CD4-positive, alpha-beta T cell treated with Interleukin-10 for 1 hour (primary cell): ENCODE measurements at regions not wholly inside any gene's neighbourhood (a gene's known extent, or its start where the extent isn't known, plus 50 kb on each side); places are given as distances from the start of the nearest gene placed in this dataset.
"Not testable (repeated sequence)": the region's sequence is repeated elsewhere in the genome, so short reads cannot be mapped to it uniquely, and the experiment has no call there.

Experiments
- DNase-seq: peaks from one replicate; pipeline ENCODE4 v3.0.0-alpha.2; 2020

DNA sequence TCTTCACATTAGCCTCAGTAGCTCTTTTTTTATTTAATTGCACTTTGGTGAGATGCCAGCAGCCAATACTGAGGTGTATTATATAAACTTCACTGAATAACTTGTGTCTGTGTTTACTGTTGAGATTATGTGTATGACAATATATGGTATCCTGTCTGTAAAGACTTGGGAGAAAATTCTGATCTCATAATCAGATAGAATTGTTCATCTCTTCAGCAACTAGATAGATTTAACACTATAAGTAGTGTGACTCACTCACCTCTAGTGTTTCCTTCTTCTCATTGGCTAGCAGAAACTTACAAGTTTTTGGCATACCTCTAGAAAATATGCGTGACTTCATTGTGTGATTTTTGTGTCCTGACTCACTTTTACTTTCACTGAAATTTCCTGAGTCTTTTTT lies 67.6 kb upstream of the TGFBR2 start:
- no peak for DNase-seq

DNA sequence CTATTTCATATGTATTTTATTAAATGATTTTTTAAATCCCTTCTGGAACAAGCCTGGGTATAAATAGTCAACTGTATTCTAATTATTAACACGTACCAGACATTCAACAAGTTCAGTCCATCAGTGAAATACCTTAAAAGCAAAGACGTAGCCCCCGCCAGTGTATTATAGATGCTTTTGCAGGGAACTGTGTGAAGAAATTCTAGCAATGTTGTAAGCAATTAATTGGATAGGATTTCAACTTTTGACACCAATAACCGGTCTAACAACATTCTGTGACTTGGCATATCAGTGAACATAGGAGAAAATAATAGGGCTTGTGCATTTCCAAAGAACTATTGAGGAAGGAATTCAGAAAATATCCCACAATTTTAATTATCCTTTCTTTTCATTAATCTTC lies 67.2 kb upstream of the TGFBR2 start:
- no peak for DNase-seq

DNA sequence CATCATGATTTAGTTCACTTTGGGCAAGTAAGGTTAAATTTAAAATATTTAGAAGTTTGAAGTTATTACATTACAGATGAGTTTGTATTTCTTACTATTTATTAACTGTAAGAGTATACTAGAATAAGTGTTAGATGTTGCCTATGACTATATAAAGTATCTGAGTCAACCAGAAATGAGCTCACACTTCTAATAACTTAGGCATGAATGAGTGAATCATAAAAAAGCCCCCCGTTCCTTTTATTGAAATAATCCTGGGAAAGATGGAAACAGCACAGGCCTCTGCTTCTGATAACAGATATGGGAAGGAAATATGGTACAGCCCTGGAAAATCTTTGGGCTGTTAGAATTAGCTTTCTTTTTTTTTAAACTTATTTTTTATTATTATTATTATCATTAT lies 66.6 kb upstream of the TGFBR2 start:
- no peak for DNase-seq

DNA sequence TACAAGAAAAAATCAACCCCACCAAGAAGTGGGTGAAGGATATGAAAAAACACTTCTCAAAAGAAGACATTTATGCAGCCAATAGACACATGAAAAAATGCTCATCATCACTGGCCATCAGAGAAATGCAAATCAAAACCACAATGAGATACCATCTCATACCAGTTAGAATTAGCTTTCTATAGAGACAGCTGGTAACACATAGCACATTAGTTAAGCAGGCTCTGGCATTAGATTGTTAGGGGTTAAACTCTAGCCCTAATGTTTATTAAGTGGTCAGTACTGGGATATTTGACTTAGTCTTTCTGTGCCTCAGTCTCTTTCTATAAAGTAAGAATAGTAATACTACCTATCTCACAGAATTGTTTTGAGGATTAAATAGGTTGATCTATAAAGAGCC lies 65.2 kb upstream of the TGFBR2 start:
- DNase-seq = not testable (repeated sequence)

DNA sequence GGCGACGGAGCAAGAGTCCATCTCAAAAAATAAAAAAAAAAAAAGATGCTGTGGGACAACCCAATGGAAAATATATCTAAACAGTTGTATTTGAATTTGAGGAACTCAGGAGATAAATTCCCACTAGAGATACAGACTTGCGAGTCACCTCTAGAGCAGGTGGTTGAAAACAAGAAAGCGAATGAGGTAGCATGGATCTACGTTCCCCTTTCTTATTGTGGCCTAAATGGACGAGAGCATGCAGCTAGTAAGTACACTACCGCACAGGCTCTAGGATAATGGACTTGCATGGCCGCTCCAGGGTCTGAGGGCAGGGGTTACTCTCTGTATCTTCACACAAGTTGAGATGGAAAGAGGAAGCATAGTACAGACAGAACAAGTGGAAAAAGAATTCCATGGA lies 63.5 kb upstream of the TGFBR2 start:
- no peak for DNase-seq

DNA sequence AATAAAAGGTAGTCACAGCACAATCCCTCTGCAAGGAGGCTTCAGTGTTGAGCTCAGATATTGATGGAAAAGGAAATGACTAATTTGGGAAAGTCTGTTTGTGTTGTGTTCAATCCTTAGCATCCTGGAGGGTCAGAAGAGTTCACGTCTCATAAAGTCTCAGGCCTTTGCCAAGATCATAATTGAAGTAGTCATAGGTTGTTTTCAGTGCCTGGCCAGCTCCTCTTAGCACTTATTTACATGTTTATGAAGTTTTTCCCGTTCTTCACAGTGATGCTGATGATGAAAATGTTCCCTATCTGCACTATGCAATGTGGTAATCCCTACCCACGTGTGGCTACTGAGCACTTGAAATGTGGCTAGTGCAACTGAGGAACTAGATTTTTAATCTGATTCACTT lies 61.6 kb upstream of the TGFBR2 start:
- no peak for DNase-seq

DNA sequence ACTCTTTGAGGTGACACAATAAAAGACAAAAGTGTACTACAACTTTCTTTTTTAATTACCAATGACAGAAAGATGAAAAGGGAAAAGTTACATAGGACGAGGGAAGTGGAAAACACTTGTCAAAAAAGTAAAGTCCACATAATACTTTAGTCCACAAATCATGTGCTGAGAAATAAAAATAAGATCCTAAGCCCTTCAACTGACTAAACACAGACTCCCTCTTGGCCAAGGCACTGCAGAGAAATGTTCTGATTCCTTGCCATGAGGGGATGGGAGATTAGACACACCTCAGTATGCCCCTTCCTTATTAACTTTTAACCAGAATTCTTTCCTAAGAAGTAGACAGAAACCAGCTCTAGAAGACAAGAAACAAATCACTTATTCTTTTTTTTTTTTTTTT lies 59.5 kb upstream of the TGFBR2 start:
- DNase-seq = no peak

DNA sequence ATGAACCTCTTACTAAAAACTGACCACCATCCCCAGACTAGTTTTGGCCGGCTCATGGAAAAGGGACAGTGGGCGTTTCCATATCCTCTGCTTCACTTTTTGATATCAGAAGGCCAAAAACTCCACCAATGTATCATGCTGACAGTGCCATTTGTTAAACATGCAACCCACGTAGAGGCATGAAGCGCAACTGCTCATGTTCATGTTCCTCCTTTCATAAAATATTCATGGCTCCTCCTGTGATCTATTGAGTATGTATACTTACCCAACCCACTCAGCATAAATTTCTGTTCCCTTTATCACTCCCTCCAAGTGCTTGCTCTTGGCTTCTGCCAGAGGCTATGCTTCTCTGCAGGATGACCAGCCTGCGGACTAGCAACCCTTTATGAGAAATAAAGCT lies 58.7 kb upstream of the TGFBR2 start:
- DNase-seq = no peak

DNA sequence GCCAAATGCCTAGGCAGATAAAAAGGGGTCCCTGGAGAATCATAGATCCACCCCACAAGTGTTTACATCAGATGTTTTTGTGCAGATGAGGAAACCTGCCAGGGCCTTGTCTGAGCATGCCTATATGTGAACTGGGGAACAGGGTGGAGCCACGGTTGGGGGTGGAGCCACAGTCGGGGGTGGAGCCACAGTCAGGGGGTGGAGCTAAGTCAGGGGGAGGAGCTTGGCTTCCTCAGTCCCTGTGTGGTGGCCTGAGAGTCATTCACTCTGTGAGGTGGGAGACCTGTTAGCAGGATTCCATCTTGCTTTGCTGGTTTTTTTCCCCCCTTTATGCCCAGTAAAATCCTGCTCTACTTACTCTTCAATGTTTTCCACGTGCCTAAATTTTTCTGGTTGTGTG lies 57.8 kb upstream of the TGFBR2 start:
- DNase-seq = peak; percentile 19

DNA sequence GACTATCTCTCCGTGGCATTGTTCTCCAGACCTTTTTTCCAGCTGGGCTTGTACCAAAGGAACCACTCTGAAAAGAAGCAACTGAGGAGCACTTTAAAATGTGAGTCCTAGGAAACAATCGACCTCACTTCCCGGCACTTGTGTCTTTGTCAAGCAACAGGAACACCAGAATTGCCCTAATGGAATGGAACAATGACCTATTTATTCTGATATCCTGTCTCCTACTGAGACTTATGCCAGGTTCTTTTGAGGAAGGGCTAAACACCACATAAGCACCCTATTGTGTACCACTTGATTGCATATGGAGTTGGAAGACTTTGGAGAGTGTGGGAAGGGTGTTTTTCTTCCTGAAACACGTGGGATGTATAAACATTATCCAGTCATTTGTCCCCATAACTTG lies 56.8 kb upstream of the TGFBR2 start:
- DNase-seq = no peak

DNA sequence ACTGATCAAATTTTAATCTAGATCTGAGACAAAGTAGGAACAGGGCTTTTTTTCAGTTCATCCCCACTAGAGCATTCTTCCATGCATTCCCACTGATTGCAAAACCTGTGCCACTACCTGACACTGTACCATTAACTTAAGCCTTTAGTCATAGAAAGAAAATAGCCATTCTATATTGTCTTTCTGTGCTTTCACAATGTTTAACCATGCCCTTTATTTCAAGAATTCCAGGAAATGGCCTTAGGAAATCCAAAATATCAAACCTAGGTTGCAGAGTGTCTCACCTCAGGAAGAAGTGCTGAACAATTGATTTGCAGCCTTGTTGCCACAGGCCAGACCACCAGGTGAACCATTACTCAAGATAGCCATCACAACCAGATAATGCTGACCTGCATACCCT lies 56.2 kb upstream of the TGFBR2 start:
- DNase-seq = no peak

DNA sequence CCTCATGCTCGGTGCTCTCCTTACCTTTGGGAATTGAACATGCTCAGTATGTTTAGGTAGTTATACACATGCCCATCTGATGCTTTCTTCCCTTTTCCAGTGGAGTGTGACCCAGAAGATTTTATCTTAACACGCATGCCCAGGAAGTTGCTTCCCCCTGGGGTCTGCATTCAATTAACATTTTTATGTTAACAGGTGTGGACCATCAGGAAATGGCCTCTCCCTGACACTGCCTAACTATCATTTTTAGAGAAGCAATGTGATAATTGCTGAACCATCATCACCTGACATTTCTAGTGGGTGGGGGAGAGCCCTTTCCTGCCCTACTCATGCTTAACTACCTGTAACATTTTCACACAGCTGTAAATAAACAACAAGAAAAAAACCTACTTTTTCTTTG lies 55.1 kb upstream of the TGFBR2 start:
- no peak for DNase-seq

DNA sequence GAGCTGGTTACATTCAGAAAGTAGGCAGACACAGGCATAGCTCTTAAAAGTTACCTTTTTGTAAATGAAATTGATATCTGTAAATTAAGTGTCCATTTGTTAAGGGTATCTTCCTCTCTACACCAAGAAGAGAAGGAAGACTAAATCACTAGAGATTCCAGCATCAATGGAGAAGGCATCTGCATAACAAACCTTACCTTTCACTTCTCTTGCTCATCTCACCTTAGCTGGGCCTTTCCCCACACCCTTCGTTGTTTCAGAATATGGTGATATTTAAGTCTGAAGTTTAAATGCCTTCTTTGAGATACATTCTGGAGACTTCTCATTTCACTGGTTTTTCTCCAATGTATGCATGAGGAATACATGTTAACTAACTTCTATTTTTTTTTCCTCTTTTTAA lies 54.5 kb upstream of the TGFBR2 start:
- no peak for DNase-seq

DNA sequence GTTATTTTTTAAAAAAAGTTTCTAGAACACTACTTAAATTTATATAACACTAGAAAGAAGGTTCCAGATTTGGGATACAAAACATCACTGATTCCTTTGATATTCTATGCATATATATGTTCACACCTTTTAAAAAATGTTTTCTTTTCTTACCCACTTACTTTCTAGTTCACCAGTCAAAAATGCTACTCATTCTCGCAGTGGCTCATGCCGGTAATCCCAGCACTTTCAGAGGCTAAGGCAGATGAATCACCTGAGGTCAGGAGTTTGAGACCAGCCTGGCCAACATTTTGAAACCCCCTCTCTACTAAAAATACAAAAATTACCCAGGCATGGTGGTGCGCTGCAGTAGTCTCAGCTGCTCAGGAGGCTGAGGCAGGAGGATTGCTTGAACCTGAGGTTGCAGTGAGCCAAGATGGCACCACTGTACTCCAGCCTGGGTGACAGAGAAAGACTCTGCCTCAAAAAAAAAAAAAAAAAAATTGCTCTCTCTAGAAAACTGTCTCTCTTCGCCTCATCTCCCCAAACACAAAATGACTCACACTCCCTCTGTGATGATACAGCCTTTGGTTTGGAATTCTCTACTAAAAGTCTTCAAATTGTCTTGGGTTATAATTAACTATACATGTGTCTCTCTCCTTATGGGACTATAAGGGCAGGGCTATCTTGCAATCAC lies 52.6 kb upstream of the TGFBR2 start:
- DNase-seq = no peak

DNA sequence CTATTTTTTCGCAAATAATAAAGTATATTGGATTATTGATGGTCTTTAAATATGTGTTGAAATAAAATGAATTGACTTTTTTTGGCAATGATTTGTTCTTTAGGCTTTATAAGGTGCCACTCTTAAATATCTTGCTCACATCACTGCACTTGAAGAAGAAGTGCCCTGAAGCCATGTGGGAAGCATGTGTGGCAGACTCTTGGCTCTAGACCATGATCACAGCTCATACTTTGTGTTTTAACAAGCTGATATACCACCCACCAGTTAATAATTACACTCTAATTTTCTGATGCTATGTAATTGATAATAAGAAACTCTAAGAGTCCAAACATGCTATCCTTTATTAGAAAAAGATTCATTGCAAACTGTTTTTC lies 52.1 kb upstream of the TGFBR2 start:
- DNase-seq = no peak

DNA sequence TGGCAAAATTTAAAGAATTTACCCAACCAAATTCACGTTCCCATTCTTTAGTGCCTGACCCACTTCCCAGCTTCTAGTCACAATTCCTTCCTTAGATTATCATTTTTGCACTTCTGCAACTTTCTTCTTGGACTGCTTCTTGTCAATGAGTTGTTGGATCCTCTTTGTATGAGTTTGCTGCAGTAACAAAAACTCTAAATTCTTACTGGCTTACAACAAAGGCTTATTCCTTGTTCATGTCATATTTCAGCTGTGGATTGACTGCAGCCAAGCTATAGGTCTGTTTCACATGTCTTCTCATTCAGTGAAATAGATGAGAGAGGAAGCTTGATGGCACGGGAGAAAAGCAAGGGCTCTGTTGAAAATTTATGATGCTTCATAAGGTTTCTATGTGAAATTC lies 50.4 kb upstream of the TGFBR2 start:
- no peak for DNase-seq
